Stimulated activated CD8-positive, alpha-beta memory T cell treated with anti-CD3 and anti-CD28 coated beads, Interleukin-15, amount 100 ng/mL, for 24 hours (primary cell): ENCODE measurements at regions not wholly inside any gene's neighbourhood (a gene's known extent, or its start where the extent isn't known, plus 50 kb on each side); places are given as distances from the start of the nearest gene placed in this dataset.

Source experiments
- DNase-seq: peaks from one replicate; pipeline ENCODE4 v3.0.0-alpha.2; 2020; ENCODE audit warnings: low read depth

DNA sequence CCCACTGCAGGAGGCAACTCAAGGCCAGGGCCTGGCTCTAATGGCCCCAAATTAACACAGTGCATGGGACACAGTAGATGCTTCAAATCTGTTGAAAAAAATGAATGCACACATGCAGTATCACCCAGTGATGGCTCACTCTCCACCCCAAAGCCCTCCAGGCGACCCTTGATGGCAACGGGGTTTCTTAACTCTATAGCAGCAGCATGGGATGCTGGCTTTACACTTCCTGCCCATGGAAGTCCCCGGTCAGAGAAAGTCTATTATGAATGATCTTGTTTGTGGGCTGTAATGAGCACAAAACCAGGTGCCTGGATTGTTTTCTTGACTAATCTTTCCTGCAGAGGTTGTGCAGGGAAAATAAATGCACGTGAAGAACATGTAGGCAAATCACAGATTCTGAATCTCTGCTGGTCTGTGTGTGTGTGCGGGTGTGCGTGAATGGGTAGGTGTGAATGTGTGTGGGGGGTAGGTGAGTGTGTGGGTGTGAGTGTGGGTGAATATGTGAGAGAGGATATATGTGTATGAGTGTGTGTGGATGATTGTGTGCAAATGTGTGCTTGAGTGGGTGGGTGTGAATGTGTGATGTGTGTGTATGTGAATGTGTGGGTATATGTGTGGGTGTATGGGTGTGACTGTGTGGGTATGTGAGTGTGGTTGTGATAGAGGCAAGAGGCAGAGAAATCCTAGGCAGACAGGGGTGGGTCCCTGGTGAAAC is 60.1 kb upstream of the MLN start:
- DNase-seq, result no peak

DNA sequence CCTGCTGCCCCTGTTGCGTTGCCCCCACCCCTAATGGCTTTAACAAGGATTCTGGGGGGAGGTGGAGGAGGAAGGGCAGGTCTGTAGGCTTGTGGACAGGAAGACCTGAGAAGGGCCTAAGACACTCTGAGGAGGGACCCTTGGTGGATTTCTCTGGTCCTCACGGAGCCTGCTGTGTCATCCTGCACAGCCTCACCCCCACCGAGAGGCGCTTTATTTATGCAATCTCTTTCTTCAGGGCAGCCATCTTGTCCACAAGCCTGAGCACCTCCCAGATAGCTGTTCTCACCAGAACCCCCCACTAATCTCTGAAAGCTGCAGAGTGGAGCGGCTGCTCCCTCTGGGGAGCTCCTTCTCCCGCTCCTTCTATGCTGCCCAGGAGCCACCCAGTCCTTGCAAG is 59.3 kb upstream of the MLN start:
- DNase-seq, result no peak

GRCh38 chr6:33862536-33862935 is 58.7 kb upstream of the MLN start:
- DNase-seq, result no peak

- no peak for DNase-seq
These were observed 57.9 kb upstream of the MLN start for GRCh38 chr6:33861722-33862121.

DNA sequence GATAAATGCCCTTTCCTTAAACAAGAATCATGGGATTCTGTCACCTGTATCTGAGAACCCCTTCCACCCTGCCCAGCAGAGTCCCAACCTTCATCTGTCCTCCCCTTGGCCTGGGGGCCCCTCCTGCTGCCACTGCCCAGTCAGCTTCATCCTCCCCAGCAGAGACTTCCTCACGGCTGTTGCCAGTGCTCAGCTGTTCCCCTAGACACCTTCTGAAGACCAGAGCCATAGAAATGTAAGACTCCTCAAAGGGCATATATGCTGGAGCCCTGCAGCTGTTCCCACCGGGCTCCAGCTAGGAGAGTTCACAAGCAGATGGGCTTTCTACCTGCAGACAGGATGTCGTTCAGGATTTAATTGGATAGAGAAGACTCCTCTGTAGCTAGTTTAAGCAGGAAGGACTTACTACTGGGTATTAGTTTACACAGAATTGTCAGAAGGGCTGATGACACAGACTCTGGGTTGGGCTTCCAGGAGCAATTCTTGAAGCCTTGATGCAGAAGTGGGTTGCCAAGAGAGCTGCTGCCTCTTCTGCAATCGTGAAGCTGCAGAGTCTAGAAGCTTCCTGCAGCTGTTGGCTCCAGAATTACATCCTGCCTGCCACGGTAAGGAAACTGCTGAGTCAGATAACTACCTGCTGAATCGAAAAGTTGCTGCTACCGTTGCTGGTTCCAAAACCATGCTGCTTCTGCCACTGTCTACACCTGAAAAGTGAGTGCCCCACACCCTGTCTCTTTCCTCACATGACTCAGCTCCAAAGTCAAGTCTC is 57.1 kb upstream of the MLN start:
- no peak for DNase-seq

- DNase-seq, result no peak
These were observed 56.2 kb upstream of the MLN start for GRCh38 chr6:33860006-33860405.

DNA sequence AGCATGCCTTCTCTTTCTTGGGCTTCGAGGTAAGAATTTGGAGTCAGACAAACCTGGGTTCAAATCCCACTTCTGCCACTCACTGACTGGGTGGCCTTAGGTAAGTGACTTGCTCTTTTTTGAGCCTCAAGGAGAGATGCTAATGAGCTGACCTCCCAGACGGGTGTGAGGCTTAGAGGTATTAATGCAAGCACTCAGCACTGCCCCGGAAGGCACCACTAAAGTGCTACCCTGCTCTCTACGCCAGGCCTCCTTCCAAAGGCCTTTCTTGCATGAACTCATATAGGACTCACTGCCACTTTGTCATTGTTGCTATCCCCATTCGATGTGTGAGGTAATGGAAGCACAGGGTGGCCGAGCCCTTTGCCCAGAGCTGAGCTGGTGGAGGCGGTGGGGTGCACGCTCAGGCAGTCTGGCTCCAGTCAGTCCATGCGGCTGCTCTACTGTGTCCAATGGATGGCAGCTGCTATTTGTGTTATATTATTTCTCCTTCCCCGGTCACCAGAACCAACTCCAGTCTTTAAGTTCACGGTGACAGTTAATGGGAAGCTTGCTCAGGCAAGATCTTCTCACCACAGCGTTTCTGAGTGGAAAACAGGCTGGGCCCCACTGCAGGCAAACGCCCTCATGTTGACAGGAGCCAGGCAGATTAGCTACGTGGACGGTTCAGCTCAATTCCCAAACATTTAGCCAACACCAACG is 55.2 kb upstream of the MLN start:
- DNase-seq, result no peak

DNA sequence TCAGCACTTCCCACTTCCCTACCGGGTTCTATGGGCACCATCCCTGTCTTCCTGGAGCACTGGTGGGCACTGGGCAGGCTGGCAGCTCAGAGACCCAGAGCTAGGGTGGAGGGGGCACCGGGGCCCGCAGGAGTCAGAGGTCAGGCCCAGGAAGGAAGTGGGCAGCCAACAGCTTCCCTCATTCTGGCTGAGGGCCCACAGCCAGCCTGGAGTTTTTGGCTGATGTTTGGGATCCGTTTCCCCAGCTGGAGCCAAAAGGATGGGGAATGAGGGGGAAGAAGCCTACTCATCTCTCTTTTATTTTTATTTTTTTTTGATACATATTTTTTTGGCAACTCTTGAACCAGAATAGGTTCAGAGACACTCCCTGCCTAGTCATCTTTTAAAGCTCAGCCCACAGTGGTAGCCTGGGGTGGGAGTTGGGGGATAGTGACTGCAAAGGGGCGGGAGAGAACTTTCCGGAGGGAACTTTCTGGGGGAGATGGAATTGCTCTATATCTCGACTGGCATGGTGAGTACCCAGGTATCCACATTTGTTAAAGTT is 54.2 kb upstream of the MLN start:
- DNase-seq, result no peak

- no peak for DNase-seq
These were observed 53.5 kb upstream of the MLN start for GRCh38 chr6:33857093-33857931.

DNA sequence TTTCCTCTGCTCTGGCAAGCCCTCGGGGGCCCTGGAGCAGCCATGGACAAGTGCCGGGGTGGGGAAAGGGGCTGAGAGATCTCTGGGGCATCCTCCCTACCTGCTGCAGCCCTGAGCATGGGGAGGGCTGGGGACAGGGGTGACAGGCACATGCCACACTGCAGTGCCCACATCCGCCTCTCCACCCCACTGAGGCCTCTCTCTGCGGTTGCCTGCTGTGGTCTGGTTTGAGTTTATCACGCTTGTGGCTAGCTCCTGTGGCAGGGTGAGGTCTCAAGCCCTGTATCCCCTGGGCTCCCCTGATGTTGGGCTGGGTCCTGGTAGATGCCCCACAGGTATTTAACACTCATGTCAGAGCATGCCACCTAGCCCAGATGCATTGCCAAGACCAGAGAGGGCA is 52.9 kb upstream of the MLN start:
- peak; percentile 21 for DNase-seq

DNA sequence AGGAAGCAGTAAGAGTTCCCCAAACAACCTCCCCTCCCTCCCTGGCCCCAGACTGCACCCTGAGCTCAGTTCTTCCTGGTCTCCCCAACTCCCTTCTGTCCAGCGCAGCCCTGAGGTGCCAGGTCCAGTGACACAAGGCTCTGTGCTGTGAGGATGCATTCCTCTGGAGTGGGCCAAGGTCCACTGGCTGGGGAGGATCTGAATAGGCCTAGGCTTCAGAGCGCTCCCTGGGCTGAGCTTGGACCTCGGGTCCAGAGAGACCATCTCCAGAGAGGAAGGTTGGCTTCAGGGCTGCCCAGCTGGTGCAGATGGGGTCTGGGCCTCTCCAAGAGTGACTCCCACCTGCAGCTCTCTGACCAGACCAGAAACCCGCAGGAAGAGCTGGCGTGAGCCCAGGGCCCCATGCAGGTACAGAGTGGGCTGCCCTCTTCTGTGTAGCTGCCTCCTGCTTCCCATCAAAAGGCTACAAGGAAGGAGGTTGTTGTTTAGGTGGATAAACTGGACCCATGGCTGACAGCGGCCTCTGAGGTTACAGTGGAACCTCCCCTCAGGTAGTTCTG is 52.3 kb upstream of the MLN start:
- no peak for DNase-seq

DNA sequence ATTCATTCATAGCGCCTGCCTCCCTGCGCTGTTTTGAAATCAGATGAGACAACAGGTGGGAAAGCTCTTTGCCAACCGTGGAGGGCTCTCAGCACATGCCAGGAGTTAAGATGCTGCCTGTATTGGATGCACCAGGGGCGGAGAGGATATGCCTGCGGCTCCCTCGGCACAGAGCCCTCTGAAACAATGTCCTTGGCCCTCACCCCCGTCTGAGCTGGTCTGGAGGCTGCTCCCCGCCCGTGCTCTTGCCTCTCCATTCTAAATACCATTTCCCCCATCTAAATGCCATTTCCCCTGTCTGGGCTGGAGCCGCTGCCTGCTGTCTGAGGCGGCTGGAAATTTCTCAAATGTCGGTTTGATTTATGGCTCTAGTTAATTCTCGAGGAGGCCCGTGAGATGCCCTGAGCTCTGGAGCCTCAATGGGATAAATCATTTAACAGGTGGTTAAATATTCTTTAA is 50.8 kb upstream of the MLN start:
- DNase-seq, result no peak

DNA sequence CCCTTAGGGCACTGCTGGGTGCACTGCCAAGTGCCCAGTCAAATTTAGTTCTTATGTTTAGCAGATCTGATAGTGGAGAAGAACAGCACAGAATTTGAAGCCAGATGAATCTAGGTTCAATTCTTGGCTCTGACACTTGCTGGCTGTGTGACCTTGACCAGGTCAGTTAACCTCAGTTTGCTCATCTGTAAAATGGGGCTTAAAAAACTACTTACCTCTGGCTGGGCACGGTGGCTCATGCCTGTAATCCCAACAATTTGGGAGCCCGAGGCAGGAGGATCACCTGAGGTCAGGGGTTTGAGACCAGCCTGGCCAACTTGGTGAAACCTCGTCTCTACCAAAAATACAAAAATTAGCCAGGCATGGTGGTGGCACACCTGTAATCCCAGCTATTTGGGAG is 49.9 kb upstream of the MLN start:
- DNase-seq, result no peak
